NCI-H510A treated with DMSO at 0.1 percent for 48 hours (cell line): ENCODE measurements at regions not wholly inside any gene's neighbourhood (a gene's known extent, or its start where the extent isn't known, plus 50 kb on each side); places are given as distances from the start of the nearest gene placed in this dataset.

Experiments used
- DNase-seq: peaks from one replicate; lab custom pipeline; 2025; lab: John Stamatoyannopoulos, UW

GRCh38 chr15:25563596-25563995 lies 124.8 kb upstream of the UBE3A start:
- no peak for DNase-seq

GRCh38 chr15:25557926-25558325 lies 119.1 kb upstream of the UBE3A start:
- no peak for DNase-seq

- no peak for DNase-seq
Measured at GRCh38 chr15:25556136-25556535, 117.3 kb upstream of the UBE3A start.

GRCh38 chr15:25554640-25555039 lies 115.8 kb upstream of the UBE3A start:
- DNase-seq, result no peak

GRCh38 chr15:25548600-25548999 lies 109.8 kb upstream of the UBE3A start:
- DNase-seq, result no peak

GRCh38 chr15:25545889-25546288 lies 107.1 kb upstream of the UBE3A start:
- DNase-seq, result no peak

- no peak for DNase-seq
Measured at GRCh38 chr15:25545017-25545416, 106.2 kb upstream of the UBE3A start.

- no peak for DNase-seq
Measured at GRCh38 chr15:25544076-25544475, 105.3 kb upstream of the UBE3A start.

- DNase-seq, result no peak
Measured at GRCh38 chr15:25543196-25543595, 104.4 kb upstream of the UBE3A start.

GRCh38 chr15:25541228-25541627 lies 102.4 kb upstream of the UBE3A start:
- no peak for DNase-seq

- DNase-seq, result no peak
Measured at GRCh38 chr15:25536801-25537611, 98.2 kb upstream of the UBE3A start.

GRCh38 chr15:25535866-25536265 lies 97.0 kb upstream of the UBE3A start:
- DNase-seq, result no peak

GRCh38 chr15:25534293-25534692 lies 95.5 kb upstream of the UBE3A start:
- DNase-seq, result no peak

GRCh38 chr15:25532269-25533140 lies 93.7 kb upstream of the UBE3A start:
- no peak for DNase-seq

- DNase-seq, result no peak
Measured at GRCh38 chr15:25529774-25530173, 91.0 kb upstream of the UBE3A start.

- DNase-seq, result no peak
Measured at GRCh38 chr15:25527118-25527517, 88.3 kb upstream of the UBE3A start.

- DNase-seq, result no peak
Measured at GRCh38 chr15:25525741-25526140, 86.9 kb upstream of the UBE3A start.

- no peak for DNase-seq
Measured at GRCh38 chr15:25515633-25516032, 76.8 kb upstream of the UBE3A start.

- no peak for DNase-seq
Measured at GRCh38 chr15:25514522-25514921, 75.7 kb upstream of the UBE3A start.

- DNase-seq, result no peak
Measured at GRCh38 chr15:25512957-25513356, 74.1 kb upstream of the UBE3A start.

- DNase-seq, result no peak
Measured at GRCh38 chr15:25510146-25510545, 71.3 kb upstream of the UBE3A start.

- DNase-seq, result no peak
Measured at GRCh38 chr15:25509703-25510102, 70.9 kb upstream of the UBE3A start.

GRCh38 chr15:25508369-25509002 lies 69.7 kb upstream of the UBE3A start:
- no peak for DNase-seq
